ENCODE measurements at regions not wholly inside any gene's neighbourhood (a gene's known extent, or its start where the extent isn't known, plus 50 kb on each side); places are given as distances from the start of the nearest gene placed in this dataset.

DNA sequence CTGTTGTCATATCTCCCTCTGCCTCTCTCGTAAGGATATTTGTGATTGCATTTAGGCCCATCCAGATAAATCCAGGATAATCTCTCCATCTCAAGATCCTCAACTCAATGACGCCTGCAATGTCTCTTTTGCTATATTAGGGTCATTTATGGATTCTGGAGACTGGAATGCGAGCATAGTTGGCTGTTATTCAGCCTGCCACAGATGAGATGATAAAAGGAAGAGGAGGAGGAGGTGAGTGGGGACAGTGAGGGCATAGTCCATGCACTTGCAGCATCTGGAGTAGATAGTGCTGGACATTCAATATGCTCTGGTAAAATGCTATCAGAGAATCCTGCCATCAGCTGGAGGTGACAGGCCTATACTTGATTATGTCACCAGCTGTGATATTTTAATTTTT is 131.6 kb upstream of the CACNA1E start:
- ChIA-PET POLR2A (ENCODE audit: low non-redundant PET) (no interaction called here), CTCF (interaction anchor here (0.6 kb wide), 1 partner anchor 73 kb away, joined by 4 read pairs; no protein-coding TSS in a partner anchor)

DNA sequence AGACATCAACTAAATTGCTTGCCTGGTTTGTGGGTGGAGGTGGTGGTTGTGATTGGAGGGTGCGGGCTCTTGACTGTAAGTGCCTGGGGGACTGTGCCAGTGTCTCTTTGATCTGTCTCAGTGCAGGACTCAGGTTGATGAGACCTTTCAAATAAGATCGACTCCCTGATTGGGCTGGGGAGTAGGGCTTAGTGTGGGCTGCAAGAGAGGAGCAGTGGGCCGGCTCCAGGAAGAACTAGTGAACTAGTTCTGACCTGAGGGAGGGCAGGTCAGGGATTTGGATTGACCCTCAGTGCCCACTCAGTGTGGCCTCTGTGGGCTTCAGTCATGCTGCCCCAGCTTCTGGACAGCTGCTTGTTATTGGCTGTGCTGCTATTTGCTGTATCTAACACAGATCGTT is 130.6 kb upstream of the CACNA1E start:
- TF ChIP-seq, protein P1, sequence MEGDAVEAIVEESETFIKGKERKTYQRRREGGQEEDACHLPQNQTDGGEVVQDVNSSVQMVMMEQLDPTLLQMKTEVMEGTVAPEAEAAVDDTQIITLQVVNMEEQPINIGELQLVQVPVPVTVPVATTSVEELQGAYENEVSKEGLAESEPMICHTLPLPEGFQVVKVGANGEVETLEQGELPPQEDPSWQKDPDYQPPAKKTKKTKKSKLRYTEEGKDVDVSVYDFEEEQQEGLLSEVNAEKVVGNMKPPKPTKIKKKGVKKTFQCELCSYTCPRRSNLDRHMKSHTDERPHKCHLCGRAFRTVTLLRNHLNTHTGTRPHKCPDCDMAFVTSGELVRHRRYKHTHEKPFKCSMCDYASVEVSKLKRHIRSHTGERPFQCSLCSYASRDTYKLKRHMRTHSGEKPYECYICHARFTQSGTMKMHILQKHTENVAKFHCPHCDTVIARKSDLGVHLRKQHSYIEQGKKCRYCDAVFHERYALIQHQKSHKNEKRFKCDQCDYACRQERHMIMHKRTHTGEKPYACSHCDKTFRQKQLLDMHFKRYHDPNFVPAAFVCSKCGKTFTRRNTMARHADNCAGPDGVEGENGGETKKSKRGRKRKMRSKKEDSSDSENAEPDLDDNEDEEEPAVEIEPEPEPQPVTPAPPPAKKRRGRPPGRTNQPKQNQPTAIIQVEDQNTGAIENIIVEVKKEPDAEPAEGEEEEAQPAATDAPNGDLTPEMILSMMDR (conservative IDR thresholded peaks at IDR 0.05; ENCODE audit: low read depth) = no peak
- no peak overlapping the region for H3K27ac ChIP-seq
- DNase-seq (ENCODE audit: low spot score) = no peak
- CTCF ChIA-PET = no interaction called here
- POLR2A ChIA-PET (ENCODE audit: low non-redundant PET) = no interaction called here

More for the DNA sequence above, 131.6 kb upstream of the CACNA1E start:
- TF ChIP-seq, protein P1 (conservative IDR thresholded peaks at IDR 0.05; ENCODE audit: low read depth) = no peak
- DNase-seq (ENCODE audit: low spot score) = no peak
- no peak overlapping the region for H3K27ac ChIP-seq

DNA sequence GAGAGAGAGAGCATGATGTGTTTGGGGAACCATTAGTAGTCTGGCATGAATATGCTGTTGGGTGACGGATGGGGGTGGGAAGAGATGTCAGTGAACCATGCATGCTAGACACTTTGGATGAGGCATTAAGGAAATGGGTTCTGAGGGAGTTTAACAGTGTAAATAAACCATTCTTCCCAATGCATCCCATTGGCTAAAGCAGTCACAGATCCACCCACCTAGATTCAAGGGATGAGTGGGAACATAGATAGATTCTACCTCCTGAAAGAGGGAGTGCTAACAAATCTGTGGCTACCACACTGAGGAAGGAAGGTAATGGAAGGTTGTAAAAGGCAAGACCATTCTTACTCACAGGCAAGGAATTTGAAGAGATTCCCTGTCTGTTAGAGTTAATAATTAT is 129.8 kb upstream of the CACNA1E start:
- no peak for DNase-seq (ENCODE audit: low spot score)
- CTCF ChIA-PET = no interaction called here
- POLR2A ChIA-PET (ENCODE audit: low non-redundant PET) = no interaction called here
- TF ChIP-seq, protein P1 (conservative IDR thresholded peaks at IDR 0.05; ENCODE audit: low read depth) = no peak
- H3K27ac ChIP-seq = no peak overlapping the region

DNA sequence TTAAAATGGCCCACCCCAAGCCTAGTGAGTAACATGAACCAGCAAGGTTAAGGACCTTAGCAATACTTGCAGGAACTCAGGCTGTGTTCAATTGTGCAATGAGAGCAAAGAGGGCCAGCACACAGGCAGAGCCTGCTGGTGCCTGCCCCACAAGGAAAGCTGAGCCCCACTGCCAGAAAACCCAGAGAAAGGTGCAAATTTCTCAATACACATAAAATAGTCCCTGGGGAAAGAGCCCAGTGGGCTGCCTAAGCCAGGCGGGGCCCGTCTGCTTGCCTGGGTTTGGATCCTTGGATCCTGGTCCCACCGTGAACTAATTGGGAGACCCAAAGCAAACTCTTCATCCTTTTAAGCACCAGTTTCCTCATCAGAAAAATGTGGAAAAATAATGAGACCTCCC is 128.5 kb upstream of the CACNA1E start:
- peak overlapping the region; percentile 64 for H3K27ac ChIP-seq
- TF ChIP-seq, protein P1 (conservative IDR thresholded peaks at IDR 0.05; ENCODE audit: low read depth) = no peak
- ChIA-PET CTCF (no interaction called here), POLR2A (ENCODE audit: low non-redundant PET) (no interaction called here)
- DNase-seq (ENCODE audit: low spot score) = no peak

DNA sequence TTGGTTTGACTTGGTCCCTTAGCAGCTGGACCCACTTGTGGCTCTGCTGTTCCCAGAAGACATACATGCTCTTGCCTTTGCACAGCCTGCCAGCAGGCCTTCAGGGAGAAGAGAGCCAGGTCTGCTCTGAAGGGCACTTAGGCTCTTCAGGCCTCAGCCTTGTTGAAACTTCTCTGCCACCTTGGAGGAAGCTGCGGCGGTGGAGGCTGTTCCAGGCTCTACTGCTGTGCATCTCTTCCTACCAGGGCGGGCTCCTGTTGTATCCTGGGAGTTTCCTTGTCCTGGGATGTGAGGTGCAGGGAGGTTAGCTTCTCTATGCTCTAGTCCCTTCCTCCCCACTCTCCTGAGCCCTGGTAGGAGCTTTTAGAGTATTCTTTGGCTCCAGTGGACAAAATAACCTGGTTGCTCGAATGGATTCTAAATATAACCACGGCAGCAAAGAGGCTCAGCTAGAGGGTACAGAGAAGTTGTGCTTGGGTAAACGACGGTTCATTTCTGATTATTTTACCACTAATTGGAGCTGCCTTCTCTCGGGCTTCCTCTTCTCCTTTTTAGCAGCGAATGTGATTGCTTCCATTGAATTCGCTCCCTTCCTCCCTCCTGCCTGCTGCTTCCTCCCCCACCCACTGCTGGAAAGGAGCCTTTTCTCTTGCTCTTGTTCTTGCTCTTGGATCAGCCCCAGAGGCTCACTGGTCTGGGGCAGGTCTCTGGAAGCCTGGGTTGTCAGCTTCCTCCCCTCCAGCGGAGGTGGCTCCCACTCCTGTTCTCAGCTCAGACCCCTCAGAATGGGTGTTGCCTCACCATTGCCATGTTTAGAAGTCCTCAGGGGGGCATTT is 126.6 kb upstream of the CACNA1E start:
- ChIA-PET POLR2A (ENCODE audit: low non-redundant PET) (interaction anchor here (0.8 kb wide), 1 partner anchor 177 kb away, joined by 3 read pairs; no protein-coding TSS in a partner anchor), CTCF (no interaction called here)
- no peak overlapping the region for H3K27ac ChIP-seq
- TF ChIP-seq, protein P1 (conservative IDR thresholded peaks at IDR 0.05; ENCODE audit: low read depth) = no peak
- DNase-seq (ENCODE audit: low spot score) = no peak

DNA sequence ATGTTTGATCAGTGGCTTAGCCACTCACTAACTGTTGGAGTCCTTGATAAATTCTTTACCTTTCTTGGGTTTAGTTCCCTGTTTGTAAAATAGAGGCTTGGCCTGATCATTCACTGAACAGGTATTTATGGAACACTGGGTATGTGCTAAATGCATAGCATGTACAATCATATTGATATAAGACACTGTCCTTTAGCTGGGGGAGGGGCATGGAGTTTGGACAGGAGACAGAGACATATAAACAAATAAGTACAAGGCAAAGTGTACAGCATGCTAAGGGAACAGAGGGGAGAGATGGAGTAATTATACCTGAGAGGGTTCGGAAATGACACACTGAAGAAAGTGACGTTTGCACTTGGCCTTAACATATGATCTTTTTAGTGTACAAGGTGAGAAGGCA is 124.3 kb upstream of the CACNA1E start:
- TF ChIP-seq, protein P1 (conservative IDR thresholded peaks at IDR 0.05; ENCODE audit: low read depth) = no peak
- no peak for DNase-seq (ENCODE audit: low spot score)
- CTCF ChIA-PET = no interaction called here
- H3K27ac ChIP-seq = no peak overlapping the region
- POLR2A ChIA-PET (ENCODE audit: low non-redundant PET) = interaction anchor here (0.6 kb wide), 1 partner anchor 27 kb away, joined by 3 read pairs; no protein-coding TSS in a partner anchor
